H9 (cell line): ENCODE measurements at regions not wholly inside any gene's neighbourhood (a gene's known extent, or its start where the extent isn't known, plus 50 kb on each side); places are given as distances from the start of the nearest gene placed in this dataset.

ENCODE experiments used
- DNase-seq: peaks from one replicate; pipeline ENCODE4 v3.0.0-alpha.2; 2017
- H2AFZ ChIP-seq: one replicate; pipeline ENCODE4 v1.6.1; 2013; ENCODE audit warnings: mild to moderate bottlenecking, low read length, control low read depth, moderate library complexity
- H2AK5ac ChIP-seq: 2 replicates; pipeline ENCODE4 v1.6.1; 2013; ENCODE audit warnings: low read length, control low read depth, mixed read lengths; ENCODE audit not compliant: insufficient read length
- H2BK120ac ChIP-seq: one replicate; pipeline ENCODE4 v1.6.1; 2013; ENCODE audit warnings: low read depth, mild to moderate bottlenecking, low read length, control low read depth, inconsistent platforms; ENCODE audit not compliant: poor library complexity, severe bottlenecking
- H2BK12ac ChIP-seq: 2 replicates; pipeline ENCODE4 v1.6.1; 2013; ENCODE audit warnings: low read length, control low read depth, mixed read lengths, low read depth; ENCODE audit not compliant: insufficient read length
- H2BK15ac ChIP-seq: 2 replicates; pipeline ENCODE4 v1.6.1; 2013; ENCODE audit warnings: low read depth, low read length, control low read depth
- H2BK20ac ChIP-seq: one replicate; pipeline ENCODE4 v1.6.1; 2013; ENCODE audit warnings: low read depth, mild to moderate bottlenecking, low read length, control low read depth, inconsistent platforms; ENCODE audit not compliant: poor library complexity, severe bottlenecking
- H2BK5ac ChIP-seq: 2 replicates; pipeline ENCODE4 v1.6.1; 2013; ENCODE audit warnings: low read length, control low read depth, mixed read lengths; ENCODE audit not compliant: insufficient read length
- H3K14ac ChIP-seq: 2 replicates; pipeline ENCODE4 v1.6.1; 2013; ENCODE audit warnings: low read length, control low read depth; ENCODE audit not compliant: insufficient read depth
- H3K18ac ChIP-seq: 2 replicates; pipeline ENCODE4 v1.6.1; 2013; ENCODE audit warnings: low read depth, mild to moderate bottlenecking, mixed read lengths, low read length, control low read depth; ENCODE audit not compliant: insufficient read length
- H3K23ac ChIP-seq: 2 replicates; pipeline ENCODE4 v1.6.1; 2013; ENCODE audit warnings: low read length, control low read depth, mixed read lengths, low read depth; ENCODE audit not compliant: insufficient read length
- H3K23me2 ChIP-seq: 2 replicates; pipeline ENCODE4 v1.6.1; 2013; ENCODE audit warnings: low read depth, mild to moderate bottlenecking, mixed read lengths, low read length, control low read depth; ENCODE audit not compliant: insufficient read length, poor library complexity, severe bottlenecking
- H3K27ac ChIP-seq: 2 replicates; pipeline ENCODE4 v1.5.1; 2013; ENCODE audit warnings: low read length, control low read depth, mixed read lengths, low read depth; ENCODE audit not compliant: insufficient read length
- H3K27me3 ChIP-seq: 2 replicates; pipeline ENCODE4 v1.6.1; 2013; ENCODE audit warnings: low read length, control low read depth, inconsistent platforms; ENCODE audit not compliant: insufficient read depth
- H3K4ac ChIP-seq: 2 replicates; pipeline ENCODE4 v1.6.1; 2013; ENCODE audit warnings: low read depth, mild to moderate bottlenecking, control low read depth, inconsistent platforms, low read length, moderate library complexity
- H3K4me1 ChIP-seq: 2 replicates; pipeline ENCODE4 v1.6.1; 2013; ENCODE audit warnings: low read length, control low read depth, inconsistent platforms; ENCODE audit not compliant: insufficient read depth
- H3K4me2 ChIP-seq: 2 replicates; pipeline ENCODE4 v1.6.1; 2013; ENCODE audit warnings: low read length, control low read depth, mixed read lengths; ENCODE audit not compliant: insufficient read length, insufficient read depth
- H3K56ac ChIP-seq: 2 replicates; pipeline ENCODE4 v1.6.1; 2013; ENCODE audit warnings: low read depth, mild to moderate bottlenecking, mixed read lengths, low read length, control low read depth; ENCODE audit not compliant: insufficient read length
- H3K79me1 ChIP-seq: 2 replicates; pipeline ENCODE4 v1.6.1; 2013; ENCODE audit warnings: low read depth, mild to moderate bottlenecking, moderate library complexity, low read length, control low read depth, inconsistent platforms; ENCODE audit not compliant: insufficient read depth, poor library complexity, severe bottlenecking
- H3K79me2 ChIP-seq: 2 replicates; pipeline ENCODE4 v1.6.1; 2013; ENCODE audit warnings: low read length, control low read depth, inconsistent platforms; ENCODE audit not compliant: insufficient read depth
- H3K9ac ChIP-seq: 2 replicates; pipeline ENCODE4 v1.6.1; 2013; ENCODE audit warnings: low read length, control low read depth, mixed read lengths; ENCODE audit not compliant: insufficient read length; ENCODE audit errors: extremely low read depth
- H3K9me3 ChIP-seq: one replicate; pipeline ENCODE4 v1.6.1; 2013; ENCODE audit warnings: low read depth, low read length, inconsistent platforms; ENCODE audit not compliant: control insufficient read depth
- H3T11ph ChIP-seq: one replicate; pipeline ENCODE4 v1.6.1; 2013; ENCODE audit warnings: mild to moderate bottlenecking, low read length, control low read depth, inconsistent platforms
- H4K20me1 ChIP-seq: one replicate; pipeline ENCODE4 v1.6.1; 2013; ENCODE audit not compliant: control insufficient read depth, insufficient read length, insufficient read depth
- H4K5ac ChIP-seq: 2 replicates; pipeline ENCODE4 v1.6.1; 2013; ENCODE audit warnings: low read depth, mild to moderate bottlenecking, mixed read lengths, low read length, control low read depth; ENCODE audit not compliant: insufficient read length
- H4K8ac ChIP-seq: replicated peaks from 2 replicates; pipeline ENCODE4 v1.6.1; 2013; ENCODE audit warnings: low read length, control low read depth, mixed read lengths, low read depth; ENCODE audit not compliant: insufficient read length
- H4K91ac ChIP-seq: 2 replicates; pipeline ENCODE4 v1.6.1; 2013; ENCODE audit warnings: low read depth, mild to moderate bottlenecking, moderate library complexity, mixed read lengths, low read length, control low read depth; ENCODE audit not compliant: insufficient read length
- H3K27ac Mint-ChIP-seq, 3 experiments: 2 replicates in 2 of 3; 3 replicates in 1 of 3; pipeline ENCODE4 v1.8.0; 2020 to 2021; ENCODE audit warnings: mixed read lengths in 3 of 3, mild to moderate bottlenecking in 1 of 3, moderate library complexity in 1 of 3
- H3K27me3 Mint-ChIP-seq: 2 replicates; pipeline ENCODE4 v1.8.0; 2021; ENCODE audit warnings: low read depth, mild to moderate bottlenecking, moderate library complexity, mixed read lengths
- H3K36me3 Mint-ChIP-seq, 3 experiments: 2 replicates in 2 of 3; 3 replicates in 1 of 3; pipeline ENCODE4 v1.8.0; 2020 to 2021; ENCODE audit warnings: low read depth in 3 of 3, mixed read lengths in 3 of 3; ENCODE audit not compliant: insufficient read depth in 1 of 3
- H3K4me1 Mint-ChIP-seq, 2 experiments: 2 replicates each; pipeline ENCODE4 v1.8.0; 2020; ENCODE audit warnings: mixed read lengths in 2 of 2
- H3K4me3 Mint-ChIP-seq, 2 experiments: 2 replicates in 1 of 2; 3 replicates in 1 of 2; pipeline ENCODE4 v1.8.0; 2020 to 2021; ENCODE audit warnings: mild to moderate bottlenecking in 2 of 2, mixed read lengths in 2 of 2, moderate library complexity in 1 of 2
- H3K9me3 Mint-ChIP-seq, 2 experiments: 2 replicates in 1 of 2; 3 replicates in 1 of 2; pipeline ENCODE4 v1.8.0; 2020; ENCODE audit warnings: mild to moderate bottlenecking in 2 of 2, mixed read lengths in 2 of 2, moderate library complexity in 1 of 2
- WGBS: extraction: QIAGEN DNeasy Blood & Tissue Kit; methylation state at CpG from one replicate; pipeline ENCODE4 v1.1.7; 2013; ENCODE audit warnings: missing lambda C conversion rate, low lambda C conversion rate, mixed read lengths; ENCODE audit not compliant: insufficient read length; ENCODE audit errors: extremely low coverage; 5-methylcytosine and 5-hydroxymethylcytosine counted together
- TF ChIP-seq, protein P1 (sequence below): fragments of 200-600 bp; sonication (generic); conservative IDR thresholded peaks from 3 replicates; pipeline ENCODE4 v1.8.0; 2021; ENCODE audit warnings: antibody characterized with exemption, mild to moderate bottlenecking

DNA sequence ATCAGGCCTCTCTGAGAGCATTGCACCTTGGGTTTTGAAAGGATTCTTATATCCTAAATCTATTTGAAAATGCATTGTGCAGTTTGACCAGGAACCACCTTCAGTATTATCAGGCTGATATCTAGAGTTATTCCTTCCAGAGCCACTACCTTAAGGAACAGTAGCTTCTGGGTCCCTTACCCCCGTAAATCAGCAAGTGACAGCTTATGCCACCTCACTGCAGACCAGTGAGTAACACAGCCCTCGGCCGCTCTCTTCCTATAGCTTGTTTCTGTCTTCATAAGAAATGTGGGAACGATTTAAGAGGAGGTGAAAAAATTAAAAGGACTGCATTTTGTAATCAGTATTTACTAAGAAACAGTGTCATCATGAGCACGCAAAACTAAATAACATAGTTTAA, 584.2 kb downstream of the GALR1 start:
- Histone ChIP-seq H3K4me2 (no peak overlapping the region), H3T11ph (no peak overlapping the region), H2BK120ac (no peak overlapping the region), H4K5ac (no peak overlapping the region), H4K8ac (no peak overlapping the region), H2BK15ac (no peak overlapping the region), H3K4ac (no peak overlapping the region), H4K91ac (no peak overlapping the region), H3K27ac (no peak overlapping the region), H4K20me1 (no peaks in the 10 kb centered on the region), H3K23ac (no peak overlapping the region), H3K9ac (no peak overlapping the region), H2BK5ac (no peak overlapping the region), H3K18ac (no peak overlapping the region), H3K27me3 (no peaks in the 10 kb centered on the region), H3K79me1 (no peaks in the 10 kb centered on the region), H3K23me2 (no peaks in the 10 kb centered on the region), H3K56ac (no peak overlapping the region), H2BK20ac (no peak overlapping the region), H3K9me3 (no peaks in the 10 kb centered on the region), H2BK12ac (no peak overlapping the region), H3K79me2 (no peaks in the 10 kb centered on the region), H2AK5ac (no peak overlapping the region), H3K4me1 (peaks cover 2% of the 10 kb centered on the region; the same call in 1 of the 2 replicates), H3K14ac (no peak overlapping the region), H2AFZ (no peak overlapping the region)
- no peak for DNase-seq
- Mint-ChIP-seq H3K9me3 (no peaks in the 10 kb centered on the region), H3K27me3 (no peaks in the 10 kb centered on the region; the same call in 1 of the 2 replicates), H3K4me1 (peaks cover 5 to 7% of the 10 kb centered on the region in 2 experiments), H3K36me3 (no peaks in the 10 kb centered on the region), H3K27ac (no peak overlapping the region), H3K4me3 (no peak overlapping the region)
- no CpG with 5 or more reads among the region's 5 CpGs for WGBS
- TF ChIP-seq, protein P1, sequence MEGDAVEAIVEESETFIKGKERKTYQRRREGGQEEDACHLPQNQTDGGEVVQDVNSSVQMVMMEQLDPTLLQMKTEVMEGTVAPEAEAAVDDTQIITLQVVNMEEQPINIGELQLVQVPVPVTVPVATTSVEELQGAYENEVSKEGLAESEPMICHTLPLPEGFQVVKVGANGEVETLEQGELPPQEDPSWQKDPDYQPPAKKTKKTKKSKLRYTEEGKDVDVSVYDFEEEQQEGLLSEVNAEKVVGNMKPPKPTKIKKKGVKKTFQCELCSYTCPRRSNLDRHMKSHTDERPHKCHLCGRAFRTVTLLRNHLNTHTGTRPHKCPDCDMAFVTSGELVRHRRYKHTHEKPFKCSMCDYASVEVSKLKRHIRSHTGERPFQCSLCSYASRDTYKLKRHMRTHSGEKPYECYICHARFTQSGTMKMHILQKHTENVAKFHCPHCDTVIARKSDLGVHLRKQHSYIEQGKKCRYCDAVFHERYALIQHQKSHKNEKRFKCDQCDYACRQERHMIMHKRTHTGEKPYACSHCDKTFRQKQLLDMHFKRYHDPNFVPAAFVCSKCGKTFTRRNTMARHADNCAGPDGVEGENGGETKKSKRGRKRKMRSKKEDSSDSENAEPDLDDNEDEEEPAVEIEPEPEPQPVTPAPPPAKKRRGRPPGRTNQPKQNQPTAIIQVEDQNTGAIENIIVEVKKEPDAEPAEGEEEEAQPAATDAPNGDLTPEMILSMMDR = no peak
